ENCODE measurements at regions not wholly inside any gene's neighbourhood (a gene's known extent, or its start where the extent isn't known, plus 50 kb on each side); places are given as distances from the start of the nearest gene placed in this dataset.
"Not testable (repeated sequence)": the region's sequence is repeated elsewhere in the genome, so short reads cannot be mapped to it uniquely, and the experiment has no call there.

- TF ChIP-seq CTCF (IDR thresholded peaks at IDR 0.05; ENCODE audit: borderline replicate concordance, control extremely low read depth, extremely low read depth, insufficient read depth, missing control alignments) = no peak
- no peak for DNase-seq (ENCODE audit: low spot score)
- in situ Hi-C loops (cut with MboI; ENCODE audit: low sequenced_read_pairs, unreplicated experiment) = no loop called here
Measured at GRCh38 chr15:59779110-59779509, 90.0 kb upstream of the BNIP2 start.

GRCh38 chr15:59764775-59765174 is 75.7 kb upstream of the BNIP2 start:
- no peak for DNase-seq (ENCODE audit: low spot score)
- TF ChIP-seq CTCF (IDR thresholded peaks at IDR 0.05; ENCODE audit: borderline replicate concordance, control extremely low read depth, extremely low read depth, insufficient read depth, missing control alignments) = no peak
- in situ Hi-C loops (cut with MboI; ENCODE audit: low sequenced_read_pairs, unreplicated experiment) = no loop called here

GRCh38 chr15:59762558-59762957 is 73.4 kb upstream of the BNIP2 start:
- in situ Hi-C loops (cut with MboI; ENCODE audit: low sequenced_read_pairs, unreplicated experiment) = no loop called here
- DNase-seq (ENCODE audit: low spot score) = no peak

GRCh38 chr15:59760256-59760655 is 71.1 kb upstream of the BNIP2 start:
- in situ Hi-C loops (cut with MboI; ENCODE audit: low sequenced_read_pairs, unreplicated experiment); DNase-seq (ENCODE audit: low spot score): not testable (repeated sequence)

More at GRCh38 chr15:59762558-59762957, 73.4 kb upstream of the BNIP2 start:
- no peak for TF ChIP-seq CTCF (IDR thresholded peaks at IDR 0.05; ENCODE audit: borderline replicate concordance, control extremely low read depth, extremely low read depth, insufficient read depth, missing control alignments)

- no peak for TF ChIP-seq CTCF (IDR thresholded peaks at IDR 0.05; ENCODE audit: borderline replicate concordance, control extremely low read depth, extremely low read depth, insufficient read depth, missing control alignments)
- DNase-seq (ENCODE audit: low spot score) = no peak
- in situ Hi-C loops (cut with MboI; ENCODE audit: low sequenced_read_pairs, unreplicated experiment) = no loop called here
Measured at GRCh38 chr15:59751552-59752413, 62.7 kb upstream of the BNIP2 start.

- TF ChIP-seq CTCF (IDR thresholded peaks at IDR 0.05; ENCODE audit: borderline replicate concordance, control extremely low read depth, extremely low read depth, insufficient read depth, missing control alignments) = no peak
- no peak for DNase-seq (ENCODE audit: low spot score)
- in situ Hi-C loops (cut with MboI; ENCODE audit: low sequenced_read_pairs, unreplicated experiment) = no loop called here
Measured at GRCh38 chr15:59746777-59747176, 57.7 kb upstream of the BNIP2 start.

- TF ChIP-seq CTCF (IDR thresholded peaks at IDR 0.05; ENCODE audit: borderline replicate concordance, control extremely low read depth, extremely low read depth, insufficient read depth, missing control alignments) = no peak
- DNase-seq (ENCODE audit: low spot score) = no peak
- in situ Hi-C loops (cut with MboI; ENCODE audit: low sequenced_read_pairs, unreplicated experiment) = no loop called here
Measured at GRCh38 chr15:59741274-59741906, 52.3 kb upstream of the BNIP2 start.

Measured in GM13976 (cell line).